Mesothelial cell of epicardium (in vitro differentiated cells): ENCODE measurements at regions not wholly inside any gene's neighbourhood (a gene's known extent, or its start where the extent isn't known, plus 50 kb on each side); places are given as distances from the start of the nearest gene placed in this dataset.

Experiments
- DNase-seq, 2 experiments: peaks; one replicate each; pipeline ENCODE4 v3.0.0; 2021; ENCODE audit warnings: low spot score in 2 of 2; ENCODE audit not compliant: unreplicated experiment in 2 of 2
- H3K27ac Mint-ChIP-seq: 2 replicates; pipeline ENCODE4 v1.8.0; 2021; ENCODE audit warnings: mixed read lengths
- H3K27me3 Mint-ChIP-seq: 2 replicates; pipeline ENCODE4 v1.8.0; 2021; ENCODE audit warnings: low read depth, mixed read lengths
- H3K36me3 Mint-ChIP-seq: 2 replicates; pipeline ENCODE4 v1.8.0; 2021; ENCODE audit warnings: mixed read lengths
- H3K4me1 Mint-ChIP-seq: 2 replicates; pipeline ENCODE4 v1.8.0; 2021; ENCODE audit warnings: mixed read lengths
- H3K4me3 Mint-ChIP-seq: 2 replicates; pipeline ENCODE4 v1.8.0; 2021; ENCODE audit warnings: mild to moderate bottlenecking, moderate library complexity, mixed read lengths
- H3K9me3 Mint-ChIP-seq: 2 replicates; pipeline ENCODE4 v1.8.0; 2021; ENCODE audit warnings: mixed read lengths
- TF ChIP-seq, protein P1 (sequence below): fragments of 200-600 bp; sonication (generic); IDR thresholded peaks from one replicate; pipeline ENCODE4 v1.5.0; 2021; ENCODE audit warnings: antibody characterized with exemption; ENCODE audit not compliant: unreplicated experiment

- peak overlapping the region; percentile 54 for H3K27ac Mint-ChIP-seq
- H3K4me3 Mint-ChIP-seq: no peak overlapping the region
Measured at GRCh38 chr12:45504316-45505010, 225.0 kb upstream of the ARID2 start.

GRCh38 chr12:45509187-45509586 is 220.3 kb upstream of the ARID2 start:
- H3K36me3 Mint-ChIP-seq: no peaks in the 10 kb centered on the region

More at GRCh38 chr12:45504316-45505010, 225.0 kb upstream of the ARID2 start:
- H3K4me1 Mint-ChIP-seq: peaks cover 11% of the 10 kb centered on the region
- peaks cover 4% of the 10 kb centered on the region for H3K27me3 Mint-ChIP-seq
- no peaks in the 10 kb centered on the region for H3K36me3 Mint-ChIP-seq
- H3K9me3 Mint-ChIP-seq: peaks cover 4% of the 10 kb centered on the region
- TF ChIP-seq, protein P1, sequence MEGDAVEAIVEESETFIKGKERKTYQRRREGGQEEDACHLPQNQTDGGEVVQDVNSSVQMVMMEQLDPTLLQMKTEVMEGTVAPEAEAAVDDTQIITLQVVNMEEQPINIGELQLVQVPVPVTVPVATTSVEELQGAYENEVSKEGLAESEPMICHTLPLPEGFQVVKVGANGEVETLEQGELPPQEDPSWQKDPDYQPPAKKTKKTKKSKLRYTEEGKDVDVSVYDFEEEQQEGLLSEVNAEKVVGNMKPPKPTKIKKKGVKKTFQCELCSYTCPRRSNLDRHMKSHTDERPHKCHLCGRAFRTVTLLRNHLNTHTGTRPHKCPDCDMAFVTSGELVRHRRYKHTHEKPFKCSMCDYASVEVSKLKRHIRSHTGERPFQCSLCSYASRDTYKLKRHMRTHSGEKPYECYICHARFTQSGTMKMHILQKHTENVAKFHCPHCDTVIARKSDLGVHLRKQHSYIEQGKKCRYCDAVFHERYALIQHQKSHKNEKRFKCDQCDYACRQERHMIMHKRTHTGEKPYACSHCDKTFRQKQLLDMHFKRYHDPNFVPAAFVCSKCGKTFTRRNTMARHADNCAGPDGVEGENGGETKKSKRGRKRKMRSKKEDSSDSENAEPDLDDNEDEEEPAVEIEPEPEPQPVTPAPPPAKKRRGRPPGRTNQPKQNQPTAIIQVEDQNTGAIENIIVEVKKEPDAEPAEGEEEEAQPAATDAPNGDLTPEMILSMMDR: no peak
- no peak for DNase-seq

GRCh38 chr12:45509621-45510020 is 219.9 kb upstream of the ARID2 start:
- Mint-ChIP-seq H3K36me3 (no peaks in the 10 kb centered on the region), H3K9me3 (peaks cover 11% of the 10 kb centered on the region), H3K27me3 (no peaks in the 10 kb centered on the region), H3K4me1 (peaks cover 2% of the 10 kb centered on the region), H3K27ac (no peak overlapping the region), H3K4me3 (no peak overlapping the region)
- TF ChIP-seq, protein P1: no peak
- DNase-seq: no peak

More at GRCh38 chr12:45509187-45509586, 220.3 kb upstream of the ARID2 start:
- Mint-ChIP-seq H3K27me3 (no peaks in the 10 kb centered on the region), H3K9me3 (peaks cover 11% of the 10 kb centered on the region), H3K27ac (no peak overlapping the region), H3K4me1 (peaks cover 6% of the 10 kb centered on the region), H3K4me3 (no peak overlapping the region)
- no peak for DNase-seq
- TF ChIP-seq, protein P1: no peak

DNA sequence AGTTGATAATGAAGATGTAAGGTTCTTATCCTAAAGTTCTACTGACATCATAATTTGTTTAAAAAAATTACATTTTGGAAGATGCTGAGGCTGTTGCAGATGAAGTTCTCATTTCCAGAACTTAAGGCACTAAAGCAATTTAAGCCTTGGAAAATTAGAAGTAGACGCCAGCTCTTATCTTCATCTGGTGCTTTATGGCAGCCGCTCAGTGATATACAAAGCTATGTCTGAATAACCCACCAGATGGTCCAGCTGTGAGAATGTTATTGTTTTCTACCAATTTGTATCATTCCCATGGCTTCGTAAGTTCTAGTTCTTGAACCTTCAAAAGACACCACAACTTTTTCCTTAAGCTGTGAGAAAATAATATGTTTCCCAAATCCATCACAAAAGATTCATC is 212.1 kb upstream of the ARID2 start:
- TF ChIP-seq, protein P1: no peak
- H3K36me3 Mint-ChIP-seq: no peaks in the 10 kb centered on the region
- H3K4me1 Mint-ChIP-seq: no peaks in the 10 kb centered on the region
- H3K27ac Mint-ChIP-seq: no peak overlapping the region
- no peak overlapping the region for H3K4me3 Mint-ChIP-seq
- H3K27me3 Mint-ChIP-seq: no peaks in the 10 kb centered on the region
- H3K9me3 Mint-ChIP-seq: peaks cover under 1% of the 10 kb centered on the region
- DNase-seq: no peak

DNA sequence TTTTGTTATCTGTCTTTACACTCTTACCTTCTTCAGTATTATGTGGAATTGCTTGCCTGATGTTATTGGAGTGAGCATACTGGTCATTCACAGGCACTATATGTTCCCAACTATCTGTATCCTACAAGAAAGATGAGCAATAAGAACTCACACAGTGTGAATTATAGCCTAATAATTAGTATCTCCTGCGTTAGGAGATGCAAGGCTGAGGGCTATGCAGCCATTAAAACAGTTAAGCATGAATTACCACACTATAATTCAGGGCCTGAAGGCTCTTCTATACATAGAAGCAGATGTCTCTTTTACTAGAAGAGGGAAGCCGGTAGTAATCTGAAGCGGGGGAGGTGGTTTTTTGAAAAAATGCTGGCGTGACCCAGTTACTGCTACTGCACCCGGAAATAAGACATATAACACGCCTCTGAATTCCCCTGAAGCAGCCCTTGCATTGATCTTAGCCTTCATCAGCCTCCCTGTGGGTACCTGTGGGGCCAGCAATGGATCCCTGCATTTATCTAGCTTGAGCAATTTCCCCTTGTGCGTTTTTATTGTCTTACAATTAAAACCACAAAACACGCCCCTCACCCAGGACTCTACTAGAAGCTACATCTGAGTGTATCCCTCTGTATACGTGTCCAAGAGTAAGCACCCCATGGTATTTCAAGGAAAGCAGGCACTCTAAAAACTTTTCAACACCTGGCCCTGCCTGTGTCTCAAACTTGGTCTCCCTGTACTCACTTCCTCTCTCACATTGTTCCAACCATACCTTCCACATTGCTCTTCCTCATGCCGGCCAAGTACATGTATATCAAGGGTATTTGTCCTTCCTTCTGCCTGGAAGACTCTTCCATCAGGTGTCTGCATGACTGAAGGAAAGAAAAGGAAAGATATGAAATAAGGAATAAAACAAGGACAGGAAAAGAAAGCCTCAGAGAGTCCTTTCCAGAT is 210.9 kb upstream of the ARID2 start:
- Mint-ChIP-seq H3K4me1 (no peaks in the 10 kb centered on the region), H3K27me3 (no peaks in the 10 kb centered on the region), H3K9me3 (peaks cover 11% of the 10 kb centered on the region), H3K27ac (no peak overlapping the region), H3K4me3 (no peak overlapping the region), H3K36me3 (no peaks in the 10 kb centered on the region)
- DNase-seq: no peak
- TF ChIP-seq, protein P1: no peak
